Stimulated activated naive B cell treated with anti-CD40 and anti-IgM and Interleukin-4, amounts not matched to agents 10 μg/mL and 1 μg/mL and 100 μg/mL, for 72 hours (primary cell): ENCODE measurements at regions not wholly inside any gene's neighbourhood (a gene's known extent, or its start where the extent isn't known, plus 50 kb on each side); places are given as distances from the start of the nearest gene placed in this dataset.

Source experiments
- ATAC-seq, 2 donors: fragments of 150-1000 bp; cut with Tn5 transposase; replicated peaks; 2 replicates each; pipeline ENCODE4 v1.10.0; 2021; ENCODE audit warnings: moderate library complexity in 1 of 2
- DNase-seq: peaks from one replicate; pipeline ENCODE4 v3.0.0; 2021
- H3K27ac Mint-ChIP-seq: one replicate; pipeline ENCODE4 v1.8.0; 2022; ENCODE audit warnings: mild to moderate bottlenecking, mixed read lengths
- H3K27me3 Mint-ChIP-seq, 2 donors: one replicate each; pipeline ENCODE4 v1.8.0; 2022; ENCODE audit warnings: mixed read lengths in 2 of 2
- H3K36me3 Mint-ChIP-seq, 2 donors: one replicate each; pipeline ENCODE4 v1.8.0; 2022; ENCODE audit warnings: mixed read lengths in 2 of 2, mild to moderate bottlenecking in 1 of 2
- H3K4me1 Mint-ChIP-seq, 2 donors: one replicate each; pipeline ENCODE4 v1.8.0; 2022; ENCODE audit warnings: mixed read lengths in 2 of 2, mild to moderate bottlenecking in 1 of 2
- H3K4me3 Mint-ChIP-seq, 2 donors: one replicate each; pipeline ENCODE4 v1.8.0; 2022; ENCODE audit warnings: mild to moderate bottlenecking in 2 of 2, mixed read lengths in 2 of 2, moderate library complexity in 1 of 2
- H3K9me3 Mint-ChIP-seq, 2 donors: one replicate each; pipeline ENCODE4 v1.8.0; 2022; ENCODE audit warnings: mixed read lengths in 2 of 2, mild to moderate bottlenecking in 1 of 2

DNA sequence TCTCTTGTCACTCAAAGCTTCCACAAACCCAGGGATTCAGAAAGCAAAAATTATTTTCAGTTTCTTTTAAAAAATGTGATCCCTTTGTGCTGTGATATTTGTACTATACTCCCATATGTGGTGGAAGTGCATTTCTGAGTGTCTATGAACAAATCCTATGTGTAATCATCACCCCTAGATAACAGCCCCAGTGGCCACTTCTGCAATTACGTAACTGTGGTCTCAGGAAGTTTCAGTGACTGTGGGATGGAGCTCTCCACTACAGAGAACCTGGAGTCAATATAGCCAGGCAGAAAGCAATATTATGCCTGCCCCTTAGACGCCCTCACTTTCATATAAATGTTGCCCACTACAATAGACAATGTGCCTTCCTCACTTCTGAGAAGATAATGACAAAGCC lies 1101.7 kb upstream of the GHITM start:
- Mint-ChIP-seq H3K9me3 (peaks cover 0 to 2% of the 10 kb centered on the region in 2 donors), H3K36me3 (no peaks in the 10 kb centered on the region)

DNA sequence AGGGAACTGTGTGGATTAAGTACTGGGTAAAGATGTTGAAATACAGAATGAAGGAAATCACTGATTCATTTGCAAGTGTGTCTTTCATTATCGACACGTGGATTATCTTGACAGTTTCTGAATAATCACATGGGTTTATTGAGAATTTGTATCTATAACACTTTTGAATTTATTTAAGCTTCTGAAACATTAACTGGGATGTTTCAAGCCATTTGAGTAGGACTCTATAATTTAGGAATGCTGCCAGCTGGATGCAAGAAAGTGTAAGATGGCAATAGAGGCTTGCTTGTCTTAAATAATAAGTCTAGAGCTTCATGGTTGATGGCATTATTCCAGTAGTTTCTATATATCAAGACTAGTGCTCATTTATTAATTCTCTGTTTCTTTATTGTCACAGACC lies 1100.7 kb upstream of the GHITM start:
- peaks cover 0 to 2% of the 10 kb centered on the region in 2 donors for H3K9me3 Mint-ChIP-seq
- H3K4me3 Mint-ChIP-seq, result no peak overlapping the region
- no peaks in the 10 kb centered on the region for H3K36me3 Mint-ChIP-seq
- H3K4me1 Mint-ChIP-seq, result no peaks in the 10 kb centered on the region
- H3K27me3 Mint-ChIP-seq, result no peaks in the 10 kb centered on the region
- ATAC-seq (no peak), DNase-seq (no peak)
- no peak overlapping the region for H3K27ac Mint-ChIP-seq

More for the DNA sequence above, 1101.7 kb upstream of the GHITM start:
- no peaks in the 10 kb centered on the region for H3K4me1 Mint-ChIP-seq
- H3K27me3 Mint-ChIP-seq, result no peaks in the 10 kb centered on the region
- no peak overlapping the region for H3K27ac Mint-ChIP-seq
- no peak for ATAC-seq
- DNase-seq, result no peak
- no peak overlapping the region for H3K4me3 Mint-ChIP-seq

DNA sequence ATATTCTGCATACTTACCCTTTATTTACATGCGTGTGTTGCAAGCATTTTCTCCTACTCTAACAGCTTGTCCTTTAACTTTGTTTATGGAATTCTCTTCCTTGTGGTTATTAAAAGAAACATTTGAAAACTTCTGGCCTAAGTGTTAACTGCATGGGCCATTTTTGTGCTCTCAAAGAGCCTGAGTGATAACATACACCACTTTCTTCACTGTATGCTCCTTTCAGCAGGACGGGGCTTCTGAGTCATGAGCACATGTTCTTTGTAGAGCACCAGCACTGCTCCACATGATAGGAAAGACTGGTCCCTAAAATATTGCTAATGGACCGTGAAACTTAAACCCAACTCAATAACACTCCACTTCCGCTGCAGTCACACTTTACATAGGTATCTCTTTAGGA lies 1093.6 kb upstream of the GHITM start:
- no peak for DNase-seq
- no peaks in the 10 kb centered on the region for H3K4me1 Mint-ChIP-seq
- H3K27ac Mint-ChIP-seq, result no peak overlapping the region
- H3K4me3 Mint-ChIP-seq, result no peak overlapping the region
- ATAC-seq, result no peak
- H3K9me3 Mint-ChIP-seq, result no peaks in the 10 kb centered on the region
- H3K27me3 Mint-ChIP-seq, result no peaks in the 10 kb centered on the region
- H3K36me3 Mint-ChIP-seq, result no peaks in the 10 kb centered on the region

DNA sequence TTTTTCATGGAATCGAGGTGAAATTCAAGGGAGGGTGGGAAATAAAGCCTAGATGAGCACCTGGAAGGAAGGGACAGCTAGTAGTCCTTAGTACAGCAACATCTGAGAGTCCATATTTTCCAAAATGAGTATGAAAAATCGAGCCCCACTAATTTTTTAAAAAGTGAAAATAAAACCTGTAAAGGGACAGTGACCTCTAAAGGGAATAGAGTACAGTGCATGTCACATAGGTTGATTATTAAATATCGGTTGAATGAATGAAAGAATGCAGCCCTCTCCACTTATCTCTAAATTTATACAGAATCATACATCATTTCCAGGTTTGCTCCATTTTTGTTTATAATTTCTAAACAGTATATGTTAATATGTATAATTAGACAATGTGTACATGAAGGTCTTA lies 1088.5 kb upstream of the GHITM start:
- DNase-seq (no peak), ATAC-seq (no peak)
- Mint-ChIP-seq H3K36me3 (no peaks in the 10 kb centered on the region), H3K4me3 (no peak overlapping the region), H3K27me3 (no peaks in the 10 kb centered on the region), H3K4me1 (no peaks in the 10 kb centered on the region), H3K9me3 (no peaks in the 10 kb centered on the region), H3K27ac (no peak overlapping the region)

DNA sequence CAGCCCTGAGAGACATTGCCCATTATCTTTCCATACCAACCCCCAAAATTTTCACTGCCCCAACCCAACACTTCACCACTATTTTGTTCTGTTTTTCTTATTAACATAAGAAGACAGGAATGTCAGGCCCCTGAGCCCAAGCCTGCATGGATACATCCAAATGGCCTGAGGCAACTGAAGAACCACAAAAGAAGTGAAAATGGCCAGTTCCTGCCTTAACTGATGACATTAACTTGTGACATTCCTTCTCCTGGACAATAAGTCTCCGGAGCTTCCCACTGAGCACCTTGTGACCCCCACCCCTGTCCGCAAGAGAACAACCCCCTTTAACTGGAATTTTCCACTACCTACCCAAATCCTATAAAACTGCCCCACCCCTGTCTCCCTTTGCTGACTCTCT lies 1076.4 kb upstream of the GHITM start:
- no peak overlapping the region for H3K27ac Mint-ChIP-seq
- ATAC-seq (no peak), DNase-seq (no peak)
- H3K27me3 Mint-ChIP-seq, result no peaks in the 10 kb centered on the region
- H3K4me3 Mint-ChIP-seq, result no peak overlapping the region
- H3K4me1 Mint-ChIP-seq, result no peaks in the 10 kb centered on the region
- no peaks in the 10 kb centered on the region for H3K36me3 Mint-ChIP-seq
- peaks cover 5 to 7% of the 10 kb centered on the region in 2 donors for H3K9me3 Mint-ChIP-seq

DNA sequence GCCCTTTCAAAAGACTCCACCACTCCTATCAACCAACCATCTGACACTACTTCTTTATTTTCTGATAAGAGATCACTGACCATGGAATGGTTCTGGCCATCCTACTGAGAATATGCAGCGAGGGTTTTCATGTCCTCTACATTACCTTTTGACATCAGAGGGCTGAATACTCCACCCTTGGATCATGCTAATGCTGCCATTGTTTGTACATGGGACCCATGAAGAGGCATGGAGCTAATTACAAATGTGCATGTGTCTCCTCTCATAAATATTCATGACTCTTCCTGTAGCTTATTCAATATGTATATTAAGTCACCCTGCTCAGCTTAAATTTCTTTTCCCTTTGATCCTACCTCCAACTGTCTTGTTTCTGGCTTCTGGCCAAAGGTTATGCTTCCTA lies 1065.8 kb upstream of the GHITM start:
- Mint-ChIP-seq H3K27me3 (no peaks in the 10 kb centered on the region), H3K4me1 (no peaks in the 10 kb centered on the region), H3K9me3 (no peaks in the 10 kb centered on the region), H3K36me3 (no peaks in the 10 kb centered on the region), H3K27ac (no peak overlapping the region), H3K4me3 (no peak overlapping the region)
- ATAC-seq (no peak), DNase-seq (no peak)

DNA sequence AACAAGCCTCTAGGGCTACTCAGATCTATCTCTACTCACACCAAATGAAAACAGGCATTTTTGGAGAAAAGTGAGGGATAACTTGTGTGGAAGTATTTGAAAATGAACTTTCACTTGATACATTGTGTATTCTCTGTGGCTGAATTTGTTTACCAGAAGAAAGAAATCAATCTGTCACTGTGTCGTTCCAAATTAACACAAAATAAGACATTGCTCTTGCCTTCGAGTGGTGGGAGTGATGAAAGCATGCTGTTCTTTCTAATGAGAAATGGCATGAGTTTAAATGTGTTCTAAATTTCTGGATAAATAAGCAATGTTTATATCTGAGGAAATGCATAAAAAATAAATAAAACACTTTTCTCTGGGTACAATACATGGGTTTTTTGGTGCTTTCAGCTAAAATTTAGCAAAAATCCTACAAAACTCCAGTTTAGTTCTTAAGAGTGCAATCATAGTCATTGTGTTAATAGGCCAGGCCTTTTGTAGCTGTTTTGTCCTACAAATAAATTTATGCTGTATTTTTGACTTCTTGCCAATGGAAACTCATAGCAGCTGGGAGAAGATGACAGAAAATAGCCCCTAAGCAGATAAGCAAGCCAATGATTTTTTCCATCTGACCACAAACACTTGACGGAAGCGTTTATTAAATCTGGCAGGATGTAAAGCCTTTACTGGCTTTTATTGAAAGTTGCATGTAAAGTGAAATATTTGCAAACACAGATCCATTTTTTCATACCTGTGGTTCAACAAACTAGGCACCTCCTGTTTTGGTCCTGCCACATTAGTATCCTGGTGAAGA lies 1064.1 kb upstream of the GHITM start:
- no peak overlapping the region for H3K27ac Mint-ChIP-seq
- H3K4me1 Mint-ChIP-seq, result no peaks in the 10 kb centered on the region
- H3K36me3 Mint-ChIP-seq, result no peaks in the 10 kb centered on the region
- H3K9me3 Mint-ChIP-seq, result peaks cover 0 to 1% of the 10 kb centered on the region in 2 donors
- ATAC-seq, result no peak
- no peak overlapping the region for H3K4me3 Mint-ChIP-seq
- H3K27me3 Mint-ChIP-seq, result no peaks in the 10 kb centered on the region
- no peak for DNase-seq

DNA sequence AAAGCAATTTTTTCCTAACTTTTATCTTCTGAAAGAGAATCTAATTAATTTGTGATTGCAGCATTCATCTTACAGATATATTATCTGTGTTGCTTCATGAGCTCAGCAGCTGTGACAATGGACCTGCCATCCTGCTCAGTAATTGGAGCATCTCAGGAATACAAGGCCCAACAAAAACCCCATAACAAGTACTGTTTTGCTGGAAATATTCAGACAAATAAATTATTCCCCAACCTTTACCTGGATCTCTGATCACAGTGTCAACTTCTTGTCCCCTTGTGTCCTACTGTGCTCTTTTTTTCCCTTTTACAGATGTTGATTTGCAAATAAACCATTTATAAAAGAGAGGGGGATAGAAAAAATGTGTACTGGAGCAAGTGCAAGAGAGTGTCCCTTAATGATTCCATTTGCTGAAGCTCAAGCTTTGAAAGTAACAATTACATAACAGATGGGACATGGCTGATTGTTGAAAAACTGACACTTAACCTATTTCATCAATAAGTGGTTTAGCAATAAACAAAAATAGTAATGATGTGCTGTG lies 1063.4 kb upstream of the GHITM start:
- Mint-ChIP-seq H3K9me3 (peaks cover 0 to 1% of the 10 kb centered on the region in 2 donors), H3K4me3 (no peak overlapping the region), H3K27me3 (no peaks in the 10 kb centered on the region), H3K27ac (no peak overlapping the region), H3K4me1 (no peaks in the 10 kb centered on the region), H3K36me3 (no peaks in the 10 kb centered on the region)
- DNase-seq (no peak), ATAC-seq (no peak)

DNA sequence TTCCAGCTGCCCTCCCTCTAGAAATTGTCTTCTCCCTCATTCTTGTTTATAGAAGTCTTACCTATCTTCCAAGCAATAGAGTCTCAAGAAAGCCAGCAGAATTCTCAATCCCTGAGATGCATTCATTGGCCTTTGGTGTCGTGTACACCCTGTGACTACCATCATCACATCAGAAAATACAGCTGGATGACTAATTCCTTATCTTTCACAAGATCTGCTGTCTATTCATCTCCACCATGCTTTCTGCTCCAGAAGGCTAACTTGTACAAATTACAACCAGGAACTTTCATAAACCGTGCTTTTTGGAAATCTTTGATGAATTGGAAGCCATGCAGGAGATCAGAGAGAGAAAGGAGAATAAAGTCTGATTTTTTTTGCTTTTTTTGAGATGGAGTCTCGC lies 1062.9 kb upstream of the GHITM start:
- no peak overlapping the region for H3K27ac Mint-ChIP-seq
- no peaks in the 10 kb centered on the region for H3K36me3 Mint-ChIP-seq
- no peak for ATAC-seq
- no peaks in the 10 kb centered on the region for H3K27me3 Mint-ChIP-seq
- no peak overlapping the region for H3K4me3 Mint-ChIP-seq
- H3K4me1 Mint-ChIP-seq, result no peaks in the 10 kb centered on the region
- peaks cover 0 to 1% of the 10 kb centered on the region in 2 donors for H3K9me3 Mint-ChIP-seq
- no peak for DNase-seq

DNA sequence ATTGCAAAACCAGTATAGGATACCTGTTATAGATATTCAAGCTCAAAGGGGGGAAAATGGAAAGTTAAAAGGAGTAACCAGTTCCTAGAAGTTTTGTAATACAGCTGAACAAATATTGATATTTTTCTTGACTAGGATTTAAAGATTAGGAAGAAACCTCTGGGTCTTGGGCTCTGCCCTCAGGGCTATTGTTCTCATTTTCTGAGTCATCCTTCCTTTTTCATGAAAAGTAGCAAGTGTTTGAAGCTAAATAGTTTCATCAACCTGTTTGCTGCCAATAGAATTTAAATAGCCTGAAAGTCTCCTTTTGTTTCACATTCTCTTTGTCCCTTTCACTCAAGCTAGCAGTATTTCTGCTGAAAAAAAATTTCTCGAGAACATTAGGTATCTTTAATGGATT lies 1061.1 kb upstream of the GHITM start:
- no peak overlapping the region for H3K4me3 Mint-ChIP-seq
- no peaks in the 10 kb centered on the region for H3K36me3 Mint-ChIP-seq
- DNase-seq, result no peak
- no peaks in the 10 kb centered on the region for H3K4me1 Mint-ChIP-seq
- ATAC-seq, result no peak
- H3K27ac Mint-ChIP-seq, result no peak overlapping the region
- H3K27me3 Mint-ChIP-seq, result no peaks in the 10 kb centered on the region
- H3K9me3 Mint-ChIP-seq, result peaks cover 5% of the 10 kb centered on the region in 2 donors

DNA sequence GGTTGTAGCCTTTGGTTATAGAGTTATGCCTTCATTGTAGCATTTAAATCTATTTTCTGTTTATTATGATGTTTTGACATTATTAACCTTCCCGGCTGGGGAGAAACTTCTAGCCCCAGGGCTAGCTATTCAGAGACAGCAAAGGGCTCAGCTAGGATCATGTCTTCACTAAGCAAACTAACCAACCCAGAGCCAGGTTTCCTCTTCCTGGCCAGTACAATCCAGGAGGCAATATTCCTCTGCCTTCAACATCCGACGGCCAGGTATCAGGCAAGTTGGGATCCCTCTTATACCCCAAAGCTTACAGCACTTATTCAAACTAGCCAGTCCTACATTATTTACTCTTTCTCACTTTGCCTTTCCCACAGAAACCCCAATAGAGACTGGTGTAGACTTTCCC lies 1060.7 kb upstream of the GHITM start:
- Mint-ChIP-seq H3K9me3 (peaks cover 7 to 8% of the 10 kb centered on the region in 2 donors), H3K27me3 (no peaks in the 10 kb centered on the region), H3K4me1 (no peaks in the 10 kb centered on the region), H3K36me3 (no peaks in the 10 kb centered on the region), H3K4me3 (no peak overlapping the region), H3K27ac (no peak overlapping the region)
- no peak for ATAC-seq
- DNase-seq, result no peak

DNA sequence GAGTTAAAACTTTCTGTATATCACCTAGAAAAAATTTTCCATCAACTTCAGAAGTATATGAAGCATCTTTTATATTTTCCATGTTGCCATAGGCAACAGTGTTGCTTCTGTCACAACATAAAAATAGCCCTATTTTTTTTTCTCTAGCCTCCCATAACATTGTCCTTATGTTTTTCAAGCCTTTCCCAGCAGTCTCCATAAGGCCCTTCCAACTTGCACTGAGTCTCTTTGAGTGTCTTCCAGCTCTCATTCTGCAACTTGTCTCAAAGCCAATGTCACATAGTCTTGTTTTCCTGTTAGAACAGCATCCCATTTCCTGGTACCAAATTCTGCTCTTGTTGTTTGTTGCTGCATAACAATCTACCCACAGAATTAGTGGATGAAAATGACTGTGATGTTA lies 1055.5 kb upstream of the GHITM start:
- H3K36me3 Mint-ChIP-seq, result no peaks in the 10 kb centered on the region
- H3K9me3 Mint-ChIP-seq, result peaks cover 7 to 8% of the 10 kb centered on the region in 2 donors
- no peaks in the 10 kb centered on the region for H3K4me1 Mint-ChIP-seq
- no peak overlapping the region for H3K27ac Mint-ChIP-seq
- DNase-seq (no peak), ATAC-seq (no peak)
- no peak overlapping the region for H3K4me3 Mint-ChIP-seq
- H3K27me3 Mint-ChIP-seq, result no peaks in the 10 kb centered on the region

DNA sequence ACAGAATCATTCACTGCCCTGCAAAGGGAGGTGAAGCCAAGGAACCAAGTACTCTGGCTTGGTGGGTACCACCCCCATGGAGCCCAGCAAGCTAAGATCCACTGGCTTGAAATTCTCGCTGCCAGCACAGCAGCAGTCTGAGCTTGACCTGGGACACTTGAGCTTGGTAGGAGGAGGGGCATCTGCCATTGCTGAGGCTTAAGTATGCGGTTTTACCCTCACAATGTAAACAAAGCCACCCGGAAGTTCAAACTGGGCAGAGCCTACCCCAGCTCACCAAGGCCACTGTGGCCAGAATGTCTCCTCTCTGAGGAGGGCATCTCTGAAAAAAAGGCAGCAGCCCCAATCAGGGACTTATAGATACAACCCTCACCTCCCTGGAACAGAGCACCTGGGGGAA lies 1050.0 kb upstream of the GHITM start:
- H3K27ac Mint-ChIP-seq, result no peak overlapping the region
- peaks cover 0 to 3% of the 10 kb centered on the region in 2 donors for H3K9me3 Mint-ChIP-seq
- no peak for ATAC-seq
- no peaks in the 10 kb centered on the region for H3K36me3 Mint-ChIP-seq
- DNase-seq, result no peak
- H3K27me3 Mint-ChIP-seq, result no peaks in the 10 kb centered on the region
- no peaks in the 10 kb centered on the region for H3K4me1 Mint-ChIP-seq
- no peak overlapping the region for H3K4me3 Mint-ChIP-seq

DNA sequence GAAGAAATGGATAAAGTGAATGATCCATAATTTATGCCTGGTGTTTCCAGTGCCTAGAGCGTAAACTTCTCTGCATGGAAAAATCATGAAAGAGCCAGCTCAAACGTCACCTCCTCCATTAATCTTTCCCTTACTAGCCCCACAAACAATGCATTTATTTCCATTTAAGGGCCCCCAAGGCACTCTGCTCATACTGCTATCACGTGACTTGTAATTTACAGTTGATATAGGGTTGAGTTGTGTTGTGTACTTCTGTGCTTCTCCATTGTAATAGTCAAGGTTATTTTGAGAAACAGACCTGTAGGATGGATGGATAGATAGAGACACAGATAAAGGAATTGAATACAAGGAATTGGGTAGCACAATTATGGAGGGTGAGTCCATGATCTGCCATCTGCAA lies 1034.7 kb upstream of the GHITM start:
- peaks cover 3 to 9% of the 10 kb centered on the region in 2 donors for H3K9me3 Mint-ChIP-seq
- no peaks in the 10 kb centered on the region for H3K27me3 Mint-ChIP-seq
- ATAC-seq (no peak), DNase-seq (no peak)
- no peak overlapping the region for H3K4me3 Mint-ChIP-seq
- H3K27ac Mint-ChIP-seq, result no peak overlapping the region
- no peaks in the 10 kb centered on the region for H3K36me3 Mint-ChIP-seq
- no peaks in the 10 kb centered on the region for H3K4me1 Mint-ChIP-seq

DNA sequence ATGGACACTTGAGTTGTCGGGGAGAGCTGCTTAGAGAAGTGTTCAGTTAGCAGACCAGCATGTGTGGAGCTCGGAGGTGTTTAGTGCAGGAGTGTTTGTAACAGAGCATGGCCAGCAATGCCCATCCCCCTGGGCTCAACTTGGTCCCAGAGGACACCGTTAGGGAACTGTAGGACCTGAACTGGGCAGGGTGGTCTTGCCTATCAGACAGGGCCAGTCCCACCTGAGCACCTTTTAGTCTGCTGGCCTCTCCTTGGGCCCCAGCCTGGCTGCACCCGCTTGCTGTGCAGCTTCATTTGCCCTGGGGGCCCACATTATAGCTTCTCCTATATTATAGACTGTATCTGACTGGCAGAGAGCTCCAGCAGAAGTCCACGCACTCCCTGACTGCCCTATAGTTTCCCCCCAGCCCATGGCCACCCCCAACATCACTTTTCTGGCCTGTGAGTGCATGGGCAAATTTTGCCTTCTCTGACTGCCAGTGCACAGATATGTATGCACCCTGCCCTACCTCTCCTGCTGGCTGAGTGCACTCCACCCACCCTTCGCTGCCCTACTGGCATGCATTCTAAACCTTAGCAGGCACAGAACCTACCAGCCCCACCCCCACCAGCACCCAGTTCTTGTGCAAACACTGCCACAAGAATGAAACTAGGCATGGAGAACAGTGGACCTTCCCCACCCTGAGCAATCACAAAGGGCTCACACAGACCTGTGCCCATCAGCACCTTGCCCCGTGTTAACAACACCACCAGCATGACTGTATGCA lies 1030.6 kb upstream of the GHITM start:
- peaks cover 13 to 14% of the 10 kb centered on the region in 2 donors for H3K9me3 Mint-ChIP-seq
- H3K4me3 Mint-ChIP-seq, result no peak overlapping the region
- no peaks in the 10 kb centered on the region for H3K4me1 Mint-ChIP-seq
- no peak for DNase-seq
- no peaks in the 10 kb centered on the region for H3K36me3 Mint-ChIP-seq
- no peak for ATAC-seq
- no peak overlapping the region for H3K27ac Mint-ChIP-seq
- H3K27me3 Mint-ChIP-seq, result no peaks in the 10 kb centered on the region
